GM20000 (cell line): ENCODE measurements at regions not wholly inside any gene's neighbourhood (a gene's known extent, or its start where the extent isn't known, plus 50 kb on each side); places are given as distances from the start of the nearest gene placed in this dataset.
"Not testable (repeated sequence)": the region's sequence is repeated elsewhere in the genome, so short reads cannot be mapped to it uniquely, and the experiment has no call there.

ENCODE experiments used
- DNase-seq: peaks from one replicate; pipeline ENCODE4 v3.0.0; 2012; ENCODE audit warnings: low spot score
- TF ChIP-seq, protein P1 (sequence below): IDR thresholded peaks from 2 replicates; pipeline ENCODE4 v1.5.1; 2012; ENCODE audit warnings: mild to moderate bottlenecking, control low read depth; ENCODE audit errors: extremely low read depth, missing control alignments

DNA sequence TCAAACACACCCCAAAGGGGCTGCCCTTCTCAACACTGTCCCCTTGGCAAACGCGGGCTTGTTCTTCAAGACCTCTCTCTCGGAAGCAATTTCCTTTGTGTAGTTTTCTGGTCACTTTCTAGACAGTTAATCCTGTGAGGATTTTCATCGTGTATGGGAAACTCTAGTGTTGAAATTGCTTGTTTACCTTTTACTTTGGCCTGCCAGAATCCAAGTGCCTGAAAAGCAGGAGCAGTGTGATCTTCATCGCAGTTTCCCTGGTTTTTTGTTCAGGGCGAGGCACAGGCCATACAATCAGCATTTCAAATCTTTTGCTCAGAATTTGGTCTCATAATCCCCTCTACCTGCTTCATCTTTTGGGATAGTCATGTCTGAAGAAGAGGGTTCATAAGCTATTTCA is 115.7 kb upstream of the C9orf72 start:
- TF ChIP-seq, protein P1, sequence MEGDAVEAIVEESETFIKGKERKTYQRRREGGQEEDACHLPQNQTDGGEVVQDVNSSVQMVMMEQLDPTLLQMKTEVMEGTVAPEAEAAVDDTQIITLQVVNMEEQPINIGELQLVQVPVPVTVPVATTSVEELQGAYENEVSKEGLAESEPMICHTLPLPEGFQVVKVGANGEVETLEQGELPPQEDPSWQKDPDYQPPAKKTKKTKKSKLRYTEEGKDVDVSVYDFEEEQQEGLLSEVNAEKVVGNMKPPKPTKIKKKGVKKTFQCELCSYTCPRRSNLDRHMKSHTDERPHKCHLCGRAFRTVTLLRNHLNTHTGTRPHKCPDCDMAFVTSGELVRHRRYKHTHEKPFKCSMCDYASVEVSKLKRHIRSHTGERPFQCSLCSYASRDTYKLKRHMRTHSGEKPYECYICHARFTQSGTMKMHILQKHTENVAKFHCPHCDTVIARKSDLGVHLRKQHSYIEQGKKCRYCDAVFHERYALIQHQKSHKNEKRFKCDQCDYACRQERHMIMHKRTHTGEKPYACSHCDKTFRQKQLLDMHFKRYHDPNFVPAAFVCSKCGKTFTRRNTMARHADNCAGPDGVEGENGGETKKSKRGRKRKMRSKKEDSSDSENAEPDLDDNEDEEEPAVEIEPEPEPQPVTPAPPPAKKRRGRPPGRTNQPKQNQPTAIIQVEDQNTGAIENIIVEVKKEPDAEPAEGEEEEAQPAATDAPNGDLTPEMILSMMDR: no peak
- no peak for DNase-seq

DNA sequence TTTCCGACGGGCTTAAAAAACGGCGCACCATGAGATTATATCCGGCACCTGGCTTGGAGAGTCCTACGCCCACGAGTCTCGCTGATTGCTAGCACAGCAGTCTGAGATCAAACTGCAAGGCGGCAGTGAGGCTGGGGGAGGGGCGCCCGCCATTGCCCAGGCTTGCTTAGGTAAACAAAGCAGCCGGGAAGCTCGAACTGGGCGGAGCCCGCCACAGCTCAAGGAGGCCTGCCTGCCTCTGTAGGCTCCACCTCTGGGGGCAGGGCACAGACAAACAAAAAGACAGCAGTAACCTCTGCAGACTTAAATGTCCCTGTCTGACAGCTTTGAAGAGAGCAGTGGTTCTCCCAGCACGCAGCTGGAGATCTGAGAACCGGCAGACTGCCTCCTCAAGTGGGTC is 117.5 kb upstream of the C9orf72 start:
- not testable (repeated sequence) for DNase-seq

DNA sequence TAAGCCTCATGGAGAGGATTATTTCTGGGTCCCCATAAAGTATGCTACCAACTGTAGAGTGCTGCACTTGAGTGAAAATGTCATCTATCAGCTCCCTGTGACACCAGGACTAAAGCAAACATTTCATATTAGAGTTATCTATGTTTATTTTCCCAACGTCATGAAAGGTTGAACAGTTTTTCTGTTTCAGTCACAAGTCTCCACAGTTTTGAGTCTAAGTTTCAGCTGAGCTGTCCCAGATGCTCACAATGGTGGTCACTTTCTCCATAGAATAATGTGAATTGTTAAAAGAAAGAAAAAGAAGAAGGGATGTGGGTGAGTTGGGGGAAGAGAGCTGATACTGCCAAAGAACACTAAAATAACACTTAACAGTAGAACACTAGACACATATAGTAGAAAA is 126.3 kb upstream of the C9orf72 start:
- TF ChIP-seq, protein P1: no peak

DNA sequence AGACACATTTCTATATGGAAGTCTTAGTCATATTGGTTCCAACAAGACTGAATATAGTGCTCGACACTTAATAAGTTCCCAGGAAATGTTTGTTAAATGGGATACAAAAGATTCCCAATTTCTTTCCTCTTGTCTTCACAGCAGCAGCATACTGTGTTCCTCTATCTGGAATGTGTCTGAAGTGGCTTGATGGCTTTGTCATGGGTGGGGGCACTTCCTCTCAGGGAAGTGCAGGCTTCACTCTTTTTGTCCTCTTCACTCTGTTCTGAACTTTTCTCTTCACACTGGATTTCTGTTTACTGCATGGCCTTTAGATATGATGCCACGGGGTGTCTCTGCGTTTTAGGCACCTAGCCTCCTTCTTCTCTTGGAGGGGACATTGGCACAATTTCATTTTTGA is 127.7 kb upstream of the C9orf72 start:
- no peak for DNase-seq
- TF ChIP-seq, protein P1: no peak

More for the DNA sequence above, 126.3 kb upstream of the C9orf72 start:
- no peak for DNase-seq

DNA sequence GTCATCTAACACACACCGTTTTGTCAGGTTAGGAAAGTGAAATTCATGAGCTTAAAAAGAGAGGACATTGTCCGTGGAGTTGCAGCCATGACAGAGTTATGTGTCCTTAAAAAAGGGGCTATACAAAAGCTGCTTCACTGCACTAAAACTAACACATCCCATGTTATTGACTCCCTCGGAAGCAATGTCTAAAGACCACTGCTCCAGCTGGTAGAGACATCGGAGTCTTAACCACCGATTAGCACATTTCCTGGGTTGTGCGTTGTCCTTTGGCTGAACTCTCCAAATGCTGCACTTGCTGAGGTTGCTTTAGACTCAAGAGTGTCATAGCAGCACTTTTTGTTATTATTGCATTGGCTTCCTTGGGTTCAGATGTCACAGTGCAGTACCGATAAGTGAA is 128.3 kb upstream of the C9orf72 start:
- TF ChIP-seq, protein P1: no peak
- no peak for DNase-seq

DNA sequence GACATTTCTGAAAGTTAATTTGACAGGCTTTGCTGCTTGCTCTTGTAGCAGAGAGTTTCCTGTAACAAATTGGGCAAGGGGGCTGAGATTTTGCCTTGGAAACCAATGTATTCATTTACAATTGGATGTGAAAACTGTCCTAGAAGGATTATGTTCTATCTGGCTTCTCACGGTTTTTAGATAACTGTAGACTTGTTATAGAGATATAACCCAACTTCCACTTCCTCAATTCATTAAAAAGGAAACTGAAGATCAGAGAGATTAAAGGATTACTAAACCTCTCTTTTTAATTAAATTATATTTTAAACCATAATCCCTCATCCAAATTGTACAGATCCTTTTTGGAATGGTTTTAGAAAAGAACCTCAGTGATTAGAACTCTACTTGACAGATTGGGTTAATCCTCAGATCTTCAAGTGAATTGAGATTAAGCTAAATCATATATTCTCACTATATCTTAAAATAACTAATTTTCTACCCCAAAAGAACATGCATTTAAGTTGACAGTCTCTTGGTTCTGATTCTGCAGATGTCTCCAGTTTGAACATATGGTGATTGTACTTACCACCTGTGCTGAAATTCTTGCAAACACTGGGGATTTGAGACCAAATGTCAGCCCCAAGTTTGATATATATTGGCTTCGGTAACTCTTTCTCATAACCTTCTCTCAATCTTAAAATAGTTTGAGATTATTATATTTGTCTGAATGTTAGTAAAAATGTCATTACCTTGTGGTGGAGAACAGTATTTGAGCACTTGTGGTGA is 130.1 kb upstream of the C9orf72 start:
- TF ChIP-seq, protein P1: no peak
- DNase-seq: no peak

DNA sequence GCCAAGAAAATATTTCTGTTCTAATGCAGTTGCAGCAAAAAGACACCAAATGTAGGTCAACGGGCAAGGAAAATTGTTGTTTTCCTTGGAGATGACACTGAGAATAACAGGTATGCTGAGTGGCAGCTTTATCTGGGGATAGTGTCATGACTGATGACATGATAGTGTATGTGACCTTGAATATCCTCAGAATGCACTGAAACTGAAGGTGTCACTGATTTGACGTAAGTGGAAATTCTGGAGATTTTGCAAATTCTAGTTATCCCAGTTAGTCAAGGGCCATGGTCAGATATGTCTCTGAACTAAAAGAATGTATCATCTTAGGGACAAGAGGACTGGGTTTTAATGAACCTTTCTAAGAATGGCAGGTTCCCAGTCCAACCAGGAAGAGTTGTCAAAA is 138.0 kb upstream of the C9orf72 start:
- TF ChIP-seq, protein P1: no peak
- DNase-seq: no peak

DNA sequence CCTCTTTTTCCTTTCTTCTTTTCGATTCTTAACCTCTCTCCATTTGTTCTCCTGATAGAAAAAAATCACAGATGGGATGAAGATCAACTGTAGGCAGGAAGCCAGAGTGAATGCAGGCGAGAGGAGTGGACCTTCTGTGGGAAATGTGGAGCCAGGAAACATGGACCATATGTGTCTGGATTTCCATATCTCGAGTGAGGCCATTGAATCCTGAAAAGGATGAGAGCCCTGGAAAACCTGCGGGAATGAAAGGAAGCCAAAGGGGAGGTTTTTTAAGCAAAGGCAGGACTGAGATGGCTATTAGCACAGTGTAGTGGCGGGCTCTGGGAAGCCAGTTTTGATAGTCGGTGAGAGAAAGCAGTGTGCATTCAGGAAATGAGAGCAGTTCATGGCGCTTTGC is 139.5 kb upstream of the C9orf72 start:
- TF ChIP-seq, protein P1: no peak
- DNase-seq: no peak
